A204.1 (cell line): ENCODE measurements at regions not wholly inside any gene's neighbourhood (a gene's known extent, or its start where the extent isn't known, plus 50 kb on each side); places are given as distances from the start of the nearest gene placed in this dataset.
"Not testable (repeated sequence)": the region's sequence is repeated elsewhere in the genome, so short reads cannot be mapped to it uniquely, and the experiment has no call there.

Source experiments
- FAIRE-seq: peaks from 2 replicates; lab custom pipeline; 2012; peaks lifted over from hg19 to GRCh38; lab: Jason Lieb, UNC

DNA sequence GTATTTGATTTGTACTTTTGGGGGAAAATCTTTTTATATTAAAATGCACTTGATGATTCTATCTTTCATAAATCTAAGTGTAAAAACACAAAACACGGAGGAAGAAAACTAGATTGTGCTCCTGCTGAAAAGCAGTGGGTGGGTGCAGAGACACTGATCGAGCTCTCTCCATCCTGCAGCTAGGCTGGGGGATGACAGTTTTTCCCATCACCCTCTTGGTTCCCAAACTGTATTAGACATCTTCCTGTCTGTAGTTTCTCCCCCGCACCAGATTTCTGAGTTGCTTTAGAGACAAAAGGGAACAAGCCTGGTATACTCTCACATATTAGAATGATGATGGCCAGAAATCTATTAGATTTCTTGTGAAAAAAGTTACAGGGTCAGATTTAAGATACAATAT, 99.6 kb downstream of the FAM114A2 start:
- FAIRE-seq: no peak

DNA sequence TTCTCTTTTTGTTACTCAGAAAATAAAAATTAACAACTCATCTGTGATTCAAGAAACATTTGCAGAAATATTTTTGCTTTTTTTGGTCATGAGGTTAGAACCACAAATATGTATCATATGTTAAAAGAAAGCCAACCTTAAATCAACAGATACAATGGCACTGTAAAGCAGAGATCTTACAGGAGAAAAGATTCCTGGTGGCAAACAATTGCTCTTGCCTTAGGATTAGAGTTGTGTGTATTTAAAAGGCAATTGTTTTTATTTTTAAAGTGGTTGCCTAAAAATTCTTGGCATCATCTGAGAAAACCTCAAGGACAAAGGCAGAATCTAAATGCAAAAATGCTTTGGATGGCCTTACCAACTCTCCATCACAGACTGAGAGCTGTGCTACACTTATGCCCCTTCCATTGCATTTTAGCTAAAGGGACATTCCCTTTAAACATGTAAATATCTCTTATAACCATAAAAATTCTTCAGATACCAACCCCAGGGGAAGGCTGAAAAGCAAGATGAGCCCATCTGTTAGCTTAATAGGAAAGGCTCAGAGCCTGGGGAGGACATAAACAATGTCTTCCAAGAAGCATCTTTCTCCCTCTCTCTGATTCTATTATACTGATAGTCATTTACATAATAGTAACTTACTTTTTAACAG, 100.4 kb downstream of the FAM114A2 start:
- FAIRE-seq: no peak

DNA sequence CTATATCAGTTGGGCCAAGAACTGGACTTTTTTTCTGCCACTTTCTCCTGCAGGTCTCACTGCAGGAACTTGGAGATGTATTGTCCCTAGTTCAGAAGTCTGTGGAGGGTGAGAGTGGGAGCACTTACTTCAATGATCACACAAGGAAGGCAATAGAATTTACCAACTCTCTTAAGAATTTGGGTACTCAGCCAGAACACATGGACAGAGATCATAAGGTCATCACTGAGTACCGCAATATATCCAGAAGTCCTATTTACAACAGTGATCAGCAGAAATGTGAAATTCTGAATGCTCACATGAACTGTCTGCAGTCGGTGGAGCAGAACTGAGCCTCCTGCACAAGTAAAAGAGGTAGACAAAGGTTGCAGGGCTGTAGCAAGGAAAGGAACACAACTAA, 101.0 kb downstream of the FAM114A2 start:
- FAIRE-seq: no peak

DNA sequence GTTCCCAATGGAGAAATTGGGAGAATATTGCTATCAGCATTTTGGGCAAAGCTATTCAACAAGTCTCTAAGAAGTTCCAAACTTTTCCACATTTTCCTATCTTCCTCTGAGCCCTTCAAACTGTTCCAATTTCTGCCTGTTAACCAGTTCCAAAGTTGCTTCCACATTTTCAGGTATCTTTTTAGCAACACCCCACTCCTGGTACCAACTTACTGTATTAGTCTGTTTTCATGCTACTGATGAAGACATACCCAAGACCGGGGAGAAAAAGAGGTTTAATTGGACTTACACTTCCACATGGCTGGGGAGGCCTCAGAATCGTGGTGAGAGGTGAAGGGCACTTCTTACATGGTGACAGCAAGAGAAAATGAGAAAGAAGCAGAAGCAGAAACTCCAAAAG, 103.6 kb downstream of the FAM114A2 start:
- not testable (repeated sequence) for FAIRE-seq

DNA sequence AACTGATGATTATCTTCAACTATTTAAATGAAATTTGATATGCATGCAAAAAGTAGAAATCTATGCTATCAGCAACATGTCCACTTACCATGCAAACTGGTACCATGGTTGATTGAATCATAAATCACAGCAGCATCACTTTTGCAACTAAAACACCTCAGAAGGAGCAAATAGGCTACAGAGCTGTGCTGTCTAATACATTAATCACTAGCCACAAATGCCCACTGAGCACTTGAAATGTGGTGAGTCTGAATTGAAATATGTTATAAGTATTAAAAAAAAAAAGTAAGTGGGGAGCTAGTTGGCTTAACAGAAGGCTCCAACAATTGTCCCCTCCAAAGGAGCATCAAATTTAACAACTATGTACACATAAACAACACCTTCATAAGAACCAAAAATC, 112.5 kb downstream of the FAM114A2 start:
- FAIRE-seq: no peak

DNA sequence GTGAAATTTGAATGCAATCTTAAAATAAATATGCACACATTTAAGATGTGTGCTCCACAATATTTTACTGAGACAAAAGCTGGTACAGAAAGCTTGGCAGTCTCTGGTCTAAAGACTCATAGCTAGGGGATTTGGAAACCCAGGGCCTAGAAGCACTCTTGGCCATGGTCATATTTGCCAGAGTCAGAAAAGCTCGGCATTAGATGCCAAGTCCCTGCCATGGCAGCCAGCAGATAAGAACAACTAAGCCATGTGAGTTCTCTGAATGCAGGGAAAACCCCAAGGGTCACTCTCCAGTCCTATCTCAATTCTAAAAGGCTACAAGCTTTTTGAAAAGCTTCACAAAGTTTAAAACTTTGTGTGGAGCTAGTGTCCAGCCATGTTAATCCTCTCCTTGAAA, 119.5 kb downstream of the FAM114A2 start:
- no peak for FAIRE-seq

DNA sequence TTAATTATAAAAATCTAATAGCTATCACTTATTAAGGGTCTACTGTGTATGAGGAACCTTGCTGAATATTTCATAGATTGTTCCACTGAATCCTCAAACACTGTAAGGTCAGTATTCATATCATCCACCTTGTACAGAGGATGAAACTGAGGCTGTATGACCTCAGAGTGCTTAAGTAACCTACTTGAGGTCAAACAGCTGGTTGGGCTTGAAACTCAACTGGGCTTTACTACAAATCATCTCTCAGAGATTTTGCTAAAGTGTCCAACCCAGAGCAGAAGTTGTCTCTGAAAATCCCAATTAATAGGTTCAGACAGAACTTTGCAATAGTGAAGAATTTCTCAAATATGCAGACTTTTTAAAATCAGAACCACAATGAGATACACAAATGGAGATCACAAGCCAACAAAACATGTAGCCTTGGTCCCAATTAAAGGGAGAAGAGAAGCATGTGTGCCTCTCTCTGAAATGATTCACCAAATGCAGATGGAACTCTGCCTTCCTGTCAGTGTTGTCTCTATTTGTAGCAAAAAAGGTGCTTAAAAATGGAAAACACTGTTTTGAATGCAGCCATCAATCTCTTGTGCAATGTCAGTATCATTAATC, 131.4 kb downstream of the FAM114A2 start:
- no peak for FAIRE-seq

DNA sequence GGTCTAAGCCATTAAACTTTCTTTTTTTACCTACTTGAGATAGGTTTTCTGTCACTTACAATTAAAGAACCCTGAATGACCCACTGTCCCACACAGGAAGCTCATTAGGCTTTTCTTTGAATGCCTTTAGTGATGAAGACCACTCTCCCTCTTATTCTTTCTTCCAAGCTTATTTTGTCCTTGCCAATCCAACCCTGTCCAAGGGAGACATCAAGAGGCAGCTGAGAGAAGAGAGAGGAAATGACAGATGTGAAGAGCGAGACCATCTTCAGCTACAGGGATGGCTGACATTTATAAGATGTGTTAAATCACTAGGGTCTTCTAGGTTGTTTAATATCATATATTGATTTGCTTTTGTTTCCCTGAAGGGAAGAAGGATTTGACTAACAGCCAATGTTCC, 133.5 kb downstream of the FAM114A2 start:
- FAIRE-seq: no peak

DNA sequence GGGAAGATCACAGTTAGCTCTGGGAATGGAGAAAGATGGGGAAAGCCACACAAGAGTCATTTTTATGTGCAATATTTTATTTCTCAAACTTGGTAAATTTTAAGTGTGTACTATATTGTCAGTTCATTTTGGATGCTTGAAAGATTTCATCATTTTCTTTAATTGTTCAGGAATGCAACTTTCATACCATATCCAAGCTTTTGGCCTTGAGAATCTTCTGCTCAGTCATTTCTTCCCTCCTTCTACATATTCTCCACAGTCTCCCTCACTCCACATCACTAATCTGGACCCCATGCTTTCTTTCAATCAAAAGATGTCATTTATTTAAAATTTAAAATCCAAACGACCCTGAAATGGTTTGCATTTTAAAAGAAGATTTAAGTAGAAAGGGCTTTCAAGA, 135.4 kb downstream of the FAM114A2 start:
- FAIRE-seq: no peak

DNA sequence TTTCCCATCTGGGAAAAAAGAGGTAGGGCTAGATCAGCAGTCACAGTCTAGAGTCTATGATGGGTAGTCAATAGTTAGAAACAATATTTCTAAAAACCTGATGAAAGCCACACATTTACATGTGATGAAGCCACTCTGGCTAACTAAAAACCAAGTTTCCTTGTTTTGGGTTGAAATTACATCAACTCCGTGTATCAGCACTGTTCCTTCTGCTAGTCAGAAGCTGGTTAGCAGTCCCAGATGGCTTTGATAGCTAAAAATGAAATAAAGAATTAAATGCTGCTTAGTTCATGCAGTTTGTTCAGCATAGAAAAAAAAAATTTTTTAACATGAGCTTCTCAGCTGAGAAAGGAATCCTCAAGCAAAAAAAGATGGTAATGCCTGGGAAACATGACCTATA, 136.7 kb downstream of the FAM114A2 start:
- FAIRE-seq: no peak

DNA sequence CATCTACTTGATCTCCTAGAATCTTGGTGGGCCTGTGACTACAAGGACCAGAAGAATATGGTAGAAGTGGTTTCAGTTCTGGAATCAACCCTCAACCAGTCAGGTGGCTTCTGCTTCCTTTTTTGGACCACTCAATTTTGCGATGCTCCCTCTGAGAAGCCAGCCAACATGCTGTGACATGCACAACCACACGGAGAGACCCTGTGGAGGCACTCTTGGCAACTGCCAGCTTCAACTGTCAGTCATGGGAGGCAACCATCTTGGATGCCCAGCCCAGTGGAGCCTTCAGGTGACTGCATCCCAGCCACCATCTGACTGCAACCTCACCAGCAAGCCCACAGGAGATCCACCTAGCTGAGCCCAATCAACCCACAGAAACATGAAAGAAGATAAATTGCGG, 137.3 kb downstream of the FAM114A2 start:
- FAIRE-seq: no peak

DNA sequence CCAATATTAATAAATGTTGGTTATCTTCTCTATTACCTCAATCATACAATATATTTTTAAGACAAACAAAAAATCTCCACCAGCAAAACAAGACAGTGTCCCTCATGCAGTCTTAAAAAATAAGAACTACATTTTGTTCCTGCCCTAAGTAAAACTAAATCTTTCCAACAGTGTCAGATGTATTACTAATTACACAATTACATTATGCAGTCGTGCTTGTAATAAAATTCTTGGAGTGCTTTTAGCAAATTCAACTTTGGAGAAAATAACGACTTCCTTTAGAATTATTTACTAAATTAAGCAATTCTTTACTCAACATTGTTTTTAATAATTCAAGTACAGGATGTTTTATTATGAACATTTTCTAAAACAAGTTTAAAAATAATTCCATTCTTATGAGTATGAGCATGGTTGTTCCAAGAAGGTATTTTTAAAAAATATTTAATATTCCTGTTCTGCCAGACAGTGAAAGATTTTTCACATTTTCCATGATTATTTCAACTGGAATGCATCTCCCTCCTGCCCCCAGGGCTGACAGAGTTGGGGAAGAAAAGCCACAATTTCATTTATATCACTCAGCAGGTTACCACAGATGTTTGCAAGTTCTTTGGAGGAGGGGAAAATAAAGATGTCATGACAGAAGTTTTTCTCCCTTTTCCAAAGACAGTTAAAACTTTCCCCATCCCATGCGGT, 137.9 kb downstream of the FAM114A2 start:
- FAIRE-seq: peak; percentile 11

DNA sequence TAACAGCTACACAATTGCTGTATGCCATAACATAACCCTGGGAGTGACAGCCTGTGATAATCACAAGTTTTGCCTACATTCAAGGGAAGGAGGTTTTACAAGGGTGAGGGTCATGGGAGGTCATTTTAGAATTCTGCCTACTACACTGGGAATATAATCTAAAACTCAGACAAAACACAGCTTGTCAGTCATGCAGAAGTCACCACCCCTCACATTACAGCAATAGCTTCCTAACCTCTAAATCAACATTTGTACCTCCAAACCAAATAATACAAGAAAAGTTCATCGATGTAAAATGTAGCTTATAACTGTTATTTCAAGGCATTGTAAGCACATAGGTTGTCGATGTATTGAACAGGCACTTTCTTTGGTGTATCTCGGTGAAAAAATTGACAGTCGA, 139.0 kb downstream of the FAM114A2 start:
- FAIRE-seq: no peak

DNA sequence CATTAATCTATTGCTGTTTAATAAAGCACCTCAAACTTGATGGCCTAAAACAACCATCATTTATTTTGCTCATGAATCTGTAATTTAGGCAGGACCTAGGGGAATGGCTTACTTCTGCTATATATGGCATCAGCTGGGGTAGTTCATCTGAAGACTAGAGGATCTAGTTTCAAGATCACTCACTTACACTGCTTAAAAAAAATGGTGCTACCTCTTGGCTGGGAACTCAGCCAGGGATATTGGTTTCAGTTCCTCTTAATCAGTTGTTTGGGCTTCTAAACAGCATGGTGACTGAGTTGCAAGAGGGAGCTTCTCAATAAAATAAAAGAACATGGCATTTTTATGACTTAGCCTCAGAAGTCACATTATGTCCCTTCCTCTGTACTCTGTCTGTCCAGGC, 142.0 kb downstream of the FAM114A2 start:
- no peak for FAIRE-seq

DNA sequence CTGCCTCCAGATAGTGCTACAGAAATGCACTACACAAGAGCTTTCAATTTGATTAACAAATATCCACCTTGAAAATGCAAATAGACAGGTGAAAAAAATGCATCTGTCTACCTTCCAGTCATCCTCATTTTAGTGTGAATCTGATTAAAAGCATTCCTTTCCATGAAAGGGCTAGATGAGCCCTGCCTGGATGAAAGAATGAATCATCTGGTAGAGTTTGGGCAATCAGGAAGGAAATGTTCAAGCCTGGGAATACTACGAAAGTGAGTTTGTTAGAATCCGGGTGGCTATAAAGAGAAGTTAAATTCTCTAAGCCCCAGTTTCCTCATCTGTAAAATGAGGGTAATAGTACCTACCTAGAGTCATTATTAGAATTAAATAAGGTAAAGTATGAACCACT, 142.6 kb downstream of the FAM114A2 start:
- FAIRE-seq: no peak

DNA sequence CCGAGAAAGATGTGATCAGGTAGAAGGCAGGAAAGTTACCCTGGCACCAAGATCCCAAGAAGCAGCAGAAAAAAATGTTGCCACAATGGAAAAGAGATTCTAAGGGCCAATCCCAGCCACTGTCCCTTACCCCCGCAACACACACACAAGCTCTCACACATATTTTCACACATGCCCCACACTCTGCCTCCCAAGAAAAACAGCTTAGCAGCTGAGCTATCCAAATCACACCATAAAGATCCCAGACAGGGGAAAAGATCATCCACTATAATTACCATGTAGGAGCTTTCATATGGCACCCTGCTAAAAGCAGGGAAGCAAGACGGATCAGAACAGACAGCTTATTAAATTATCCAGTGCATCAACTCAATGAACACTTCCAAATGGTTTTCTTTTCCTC, 143.4 kb downstream of the FAM114A2 start:
- FAIRE-seq: no peak

DNA sequence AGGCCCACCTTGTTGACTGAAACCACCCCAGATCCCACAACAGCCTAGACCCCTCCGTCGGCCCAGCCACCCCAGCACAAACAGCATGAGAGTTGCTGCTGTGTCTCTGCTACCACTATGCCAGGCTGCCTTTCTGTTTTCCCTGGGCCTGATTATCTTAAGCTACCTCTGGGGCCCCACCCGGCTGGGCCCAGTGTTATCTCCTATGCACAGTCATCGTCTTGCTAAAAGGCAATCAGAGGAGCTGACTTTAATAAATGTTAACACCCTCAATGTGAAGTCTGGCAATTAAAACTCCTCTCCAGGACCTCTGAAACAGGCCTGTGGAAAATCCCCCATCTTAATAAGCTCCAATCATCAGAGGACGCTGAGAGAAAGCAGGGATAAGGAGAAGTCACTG, 144.9 kb downstream of the FAM114A2 start:
- FAIRE-seq: no peak

DNA sequence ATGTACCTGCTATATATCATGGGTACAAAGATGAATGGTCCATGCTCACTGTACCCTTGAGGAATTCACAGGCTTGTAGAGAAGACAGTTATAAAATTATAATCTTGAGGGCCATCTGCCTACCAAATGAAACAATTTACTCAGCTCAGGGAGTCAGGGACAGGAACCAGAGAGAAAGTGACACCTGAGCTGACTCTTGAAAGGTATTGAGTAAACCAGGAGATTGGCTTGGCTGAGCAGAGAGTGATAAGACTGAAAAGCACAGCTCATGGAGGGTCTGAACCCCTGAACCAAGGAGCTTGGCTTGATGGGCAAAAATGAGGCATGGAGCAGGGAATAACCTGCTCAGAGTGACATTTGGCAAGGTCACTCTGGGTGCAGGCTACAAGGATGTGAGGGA, 147.3 kb downstream of the FAM114A2 start:
- FAIRE-seq: no peak

DNA sequence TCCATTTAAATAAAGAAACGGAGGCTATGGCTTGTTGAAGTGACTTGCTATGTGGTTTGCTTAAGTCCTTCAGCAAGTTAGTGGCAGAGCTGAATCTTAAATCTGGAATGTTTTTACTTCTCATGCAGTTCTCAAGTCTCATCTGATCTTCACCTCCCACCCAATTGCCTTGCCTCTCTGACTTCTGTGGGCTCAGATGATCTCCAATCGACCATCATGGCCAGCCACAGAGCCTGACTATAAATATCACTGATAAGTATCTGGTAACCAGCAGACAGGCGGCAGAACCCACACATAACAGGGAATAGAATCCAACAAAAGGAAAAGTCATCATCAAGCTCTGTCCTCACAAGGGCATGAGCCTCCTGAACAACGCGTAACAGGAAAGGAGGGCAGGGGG, 149.9 kb downstream of the FAM114A2 start:
- FAIRE-seq: no peak

DNA sequence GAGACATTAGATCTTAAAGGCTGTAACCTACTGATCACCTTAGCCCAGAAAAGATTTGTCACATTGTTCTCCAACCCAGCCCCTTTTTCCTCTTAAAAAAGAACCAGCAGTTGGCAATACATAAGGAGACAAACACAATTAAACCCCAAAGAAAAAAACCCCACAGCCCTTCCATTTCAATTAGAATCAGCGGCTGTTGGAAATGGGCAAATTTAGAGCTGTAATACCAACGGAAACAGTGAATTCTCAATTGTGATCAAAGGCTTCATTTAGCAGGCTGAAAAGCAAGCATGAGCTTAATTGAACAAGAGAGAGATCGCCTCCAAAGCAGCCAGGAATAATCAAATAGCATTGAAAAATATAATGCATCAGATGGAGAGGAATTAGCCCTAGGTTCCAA, 153.6 kb downstream of the FAM114A2 start:
- no peak for FAIRE-seq

DNA sequence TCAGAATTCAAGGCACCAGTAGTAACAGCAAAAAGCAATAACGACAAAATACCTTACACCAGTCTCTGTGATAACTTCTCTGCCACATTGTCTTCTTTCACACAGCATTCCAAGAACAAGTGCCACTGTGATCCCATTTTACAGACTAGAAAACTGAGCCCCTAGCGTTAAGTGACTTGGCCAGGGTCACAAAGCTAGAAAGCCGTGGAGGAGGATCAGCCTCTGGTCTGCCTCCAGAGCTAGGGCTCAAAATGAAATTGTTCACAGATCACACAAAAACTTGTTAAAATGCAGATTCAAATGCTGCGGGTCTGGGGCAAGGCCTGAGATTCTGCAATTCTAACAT, 154.1 kb downstream of the FAM114A2 start:
- no peak for FAIRE-seq

DNA sequence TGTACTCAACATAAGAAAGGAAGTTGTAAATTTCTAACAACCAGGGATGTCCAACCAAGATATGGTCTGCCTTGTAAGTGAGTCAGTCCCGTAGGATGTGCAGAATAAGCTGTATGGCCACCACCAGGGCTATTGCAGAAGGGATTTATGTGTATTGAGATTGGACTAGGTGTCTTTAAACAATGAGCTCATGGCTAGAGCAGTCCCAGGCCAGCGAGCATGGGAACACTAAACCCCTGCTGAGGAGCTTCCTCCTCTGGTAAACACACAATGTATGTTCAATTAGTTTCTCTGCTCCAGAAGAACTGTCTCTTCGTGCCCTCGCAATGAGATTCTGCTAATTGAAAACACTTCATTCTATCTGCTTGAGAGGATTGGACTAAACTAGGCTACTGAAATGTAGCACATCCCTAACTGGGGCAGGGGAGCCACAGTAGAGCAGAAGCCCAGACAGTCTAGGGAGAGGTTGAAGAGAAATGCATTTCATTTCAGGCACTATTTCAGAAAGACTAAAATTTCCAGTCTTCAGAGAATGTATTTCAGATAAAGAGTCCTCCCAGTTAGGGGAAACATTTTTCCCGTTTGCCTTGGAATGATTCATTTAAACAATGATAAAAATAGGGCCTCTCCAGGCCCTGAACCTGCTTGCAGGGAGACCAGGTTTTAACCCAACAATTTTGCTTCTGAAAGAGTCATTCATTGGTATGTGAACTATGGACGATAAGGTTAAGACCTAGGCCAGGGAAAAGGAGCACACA, 154.7 kb downstream of the FAM114A2 start:
- no peak for FAIRE-seq

DNA sequence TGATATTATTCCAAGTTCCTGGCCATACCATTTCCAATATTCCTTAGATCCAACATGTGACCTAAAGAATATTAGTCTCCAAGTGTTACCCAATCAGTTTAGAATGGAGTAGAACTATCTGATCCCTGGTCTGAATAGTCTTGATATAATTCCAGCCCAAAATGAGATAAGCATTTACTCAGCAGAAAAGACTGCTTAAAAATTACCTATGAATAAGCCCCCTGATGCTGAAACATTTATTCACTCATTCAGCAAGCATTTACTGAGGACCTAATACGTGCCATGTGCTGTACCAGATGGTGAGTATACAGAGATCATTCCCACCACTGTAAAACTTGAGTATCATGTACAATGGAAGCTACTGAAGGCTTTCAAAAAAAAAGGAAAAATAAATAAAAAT, 157.0 kb downstream of the FAM114A2 start:
- no peak for FAIRE-seq
